ENCODE measurements at regions not wholly inside any gene's neighbourhood (a gene's known extent, or its start where the extent isn't known, plus 50 kb on each side); places are given as distances from the start of the nearest gene placed in this dataset.

GRCh38 chr19:28535352-28535775 is 677.6 kb downstream of the UQCRFS1 start:
- Histone ChIP-seq H3K4me2 (ENCODE audit: insufficient read depth, low read length) (no peak overlapping the region), H3K9me3 (ENCODE audit: low read depth, low read length) (no peaks in the 10 kb centered on the region), H2AFZ (ENCODE audit: low read length) (no peak overlapping the region), H3K4me1 (ENCODE audit: insufficient read depth, low read length) (no peaks in the 10 kb centered on the region), H3K79me2 (ENCODE audit: insufficient read depth, low read length) (no peaks in the 10 kb centered on the region), H3K4me3 (ENCODE audit: insufficient read depth, low read length) (no peak overlapping the region), H3K27ac (ENCODE audit: low read depth, low read length) (no peak overlapping the region), H3K27me3 (ENCODE audit: insufficient read depth, low read length) (no peaks in the 10 kb centered on the region), H4K20me1 (ENCODE audit: insufficient read depth, low read length) (no peaks in the 10 kb centered on the region), H3K36me3 (ENCODE audit: insufficient read depth, low read length) (no peaks in the 10 kb centered on the region)
- TF ChIP-seq CTCF (IDR thresholded peaks at IDR 0.05; ENCODE audit: extremely low read depth, low read depth, low read length) = no peak
- no peak for DNase-seq (ENCODE audit: insufficient read length, low spot score, missing footprints)

- Histone ChIP-seq H3K36me3 (ENCODE audit: insufficient read depth, low read length) (no peaks in the 10 kb centered on the region), H3K27ac (ENCODE audit: low read depth, low read length) (no peak overlapping the region), H2AFZ (ENCODE audit: low read length) (no peak overlapping the region), H3K4me1 (ENCODE audit: insufficient read depth, low read length) (no peaks in the 10 kb centered on the region), H3K4me2 (ENCODE audit: insufficient read depth, low read length) (no peak overlapping the region), H3K9me3 (ENCODE audit: low read depth, low read length) (no peaks in the 10 kb centered on the region), H3K27me3 (ENCODE audit: insufficient read depth, low read length) (no peaks in the 10 kb centered on the region), H3K4me3 (ENCODE audit: insufficient read depth, low read length) (no peak overlapping the region), H3K79me2 (ENCODE audit: insufficient read depth, low read length) (no peaks in the 10 kb centered on the region), H4K20me1 (ENCODE audit: insufficient read depth, low read length) (no peaks in the 10 kb centered on the region)
- no peak for DNase-seq (ENCODE audit: insufficient read length, low spot score, missing footprints)
- TF ChIP-seq CTCF (IDR thresholded peaks at IDR 0.05; ENCODE audit: extremely low read depth, low read depth, low read length) = no peak
These were observed 678.1 kb downstream of the UQCRFS1 start for GRCh38 chr19:28534766-28535351.

GRCh38 chr19:28532765-28533341 is 680.1 kb downstream of the UQCRFS1 start:
- H3K27me3 ChIP-seq (ENCODE audit: insufficient read depth, low read length) = no peaks in the 10 kb centered on the region
- no peak overlapping the region for H3K4me2 ChIP-seq (ENCODE audit: insufficient read depth, low read length)
- TF ChIP-seq CTCF (IDR thresholded peaks at IDR 0.05; ENCODE audit: extremely low read depth, low read depth, low read length) = no peak

GRCh38 chr19:28531979-28532378 is 681.0 kb downstream of the UQCRFS1 start:
- Histone ChIP-seq H3K4me3 (ENCODE audit: insufficient read depth, low read length) (no peak overlapping the region), H3K27ac (ENCODE audit: low read depth, low read length) (no peak overlapping the region), H3K36me3 (ENCODE audit: insufficient read depth, low read length) (no peaks in the 10 kb centered on the region), H3K79me2 (ENCODE audit: insufficient read depth, low read length) (no peaks in the 10 kb centered on the region), H4K20me1 (ENCODE audit: insufficient read depth, low read length) (no peaks in the 10 kb centered on the region), H3K4me2 (ENCODE audit: insufficient read depth, low read length) (no peak overlapping the region), H3K27me3 (ENCODE audit: insufficient read depth, low read length) (no peaks in the 10 kb centered on the region), H3K4me1 (ENCODE audit: insufficient read depth, low read length) (no peaks in the 10 kb centered on the region), H2AFZ (ENCODE audit: low read length) (no peak overlapping the region), H3K9me3 (ENCODE audit: low read depth, low read length) (no peaks in the 10 kb centered on the region)
- TF ChIP-seq CTCF (IDR thresholded peaks at IDR 0.05; ENCODE audit: extremely low read depth, low read depth, low read length) = no peak
- no peak for DNase-seq (ENCODE audit: insufficient read length, low spot score, missing footprints)

More at GRCh38 chr19:28532765-28533341, 680.1 kb downstream of the UQCRFS1 start:
- H3K9me3 ChIP-seq (ENCODE audit: low read depth, low read length) = no peaks in the 10 kb centered on the region
- no peaks in the 10 kb centered on the region for H3K79me2 ChIP-seq (ENCODE audit: insufficient read depth, low read length)
- H3K4me3 ChIP-seq (ENCODE audit: insufficient read depth, low read length) = no peak overlapping the region
- no peaks in the 10 kb centered on the region for H4K20me1 ChIP-seq (ENCODE audit: insufficient read depth, low read length)
- H2AFZ ChIP-seq (ENCODE audit: low read length) = no peak overlapping the region
- no peak for DNase-seq (ENCODE audit: insufficient read length, low spot score, missing footprints)
- no peak overlapping the region for H3K27ac ChIP-seq (ENCODE audit: low read depth, low read length)
- no peaks in the 10 kb centered on the region for H3K36me3 ChIP-seq (ENCODE audit: insufficient read depth, low read length)
- no peaks in the 10 kb centered on the region for H3K4me1 ChIP-seq (ENCODE audit: insufficient read depth, low read length)

Data from osteoblast (primary cell).